SIG-M5 (cell line): ENCODE measurements at regions not wholly inside any gene's neighbourhood (a gene's known extent, or its start where the extent isn't known, plus 50 kb on each side); places are given as distances from the start of the nearest gene placed in this dataset.
"Not testable (repeated sequence)": the region's sequence is repeated elsewhere in the genome, so short reads cannot be mapped to it uniquely, and the experiment has no call there.

Source experiments
- DNase-seq: peaks from one replicate; lab custom pipeline; 2025; lab: John Stamatoyannopoulos, UW

DNA sequence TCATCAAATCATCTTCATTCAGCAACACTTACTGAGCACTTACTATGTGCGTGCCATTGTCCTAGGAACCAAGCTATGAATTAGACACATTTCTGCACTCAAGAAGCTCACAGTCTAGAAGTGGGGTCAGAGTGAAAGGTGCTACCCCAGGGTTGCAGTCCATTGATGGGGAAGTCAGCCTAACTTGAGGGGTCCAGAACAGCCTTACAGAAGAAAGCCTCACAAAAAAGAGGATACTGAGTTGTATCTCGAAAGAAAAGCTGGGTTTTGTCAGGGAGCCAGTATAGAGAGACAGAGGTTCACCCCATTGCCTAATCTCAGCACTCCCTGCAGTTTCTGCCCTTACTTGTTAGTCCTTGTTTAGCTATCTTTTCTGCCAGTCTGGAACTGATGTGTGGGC is 153.1 kb upstream of the JUN start:
- no peak for DNase-seq

DNA sequence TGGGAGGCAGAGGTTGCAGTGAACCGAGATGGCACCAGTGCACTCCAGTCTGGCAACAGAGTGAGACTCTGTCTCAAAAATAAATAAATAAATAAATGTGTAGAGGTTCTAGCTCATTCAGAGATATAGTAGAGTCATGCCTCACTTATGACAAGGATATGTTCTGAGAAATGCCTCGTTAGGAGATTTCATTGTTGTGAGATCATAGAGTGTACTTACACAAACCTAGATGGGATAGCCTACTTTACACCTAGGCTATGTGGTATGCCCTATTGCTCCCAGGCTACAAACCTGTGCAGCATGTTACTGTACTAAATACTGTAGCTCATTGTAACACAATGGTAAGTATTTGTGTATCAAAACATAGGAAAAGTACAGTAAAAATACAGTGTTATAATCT is 155.3 kb upstream of the JUN start:
- no peak for DNase-seq

DNA sequence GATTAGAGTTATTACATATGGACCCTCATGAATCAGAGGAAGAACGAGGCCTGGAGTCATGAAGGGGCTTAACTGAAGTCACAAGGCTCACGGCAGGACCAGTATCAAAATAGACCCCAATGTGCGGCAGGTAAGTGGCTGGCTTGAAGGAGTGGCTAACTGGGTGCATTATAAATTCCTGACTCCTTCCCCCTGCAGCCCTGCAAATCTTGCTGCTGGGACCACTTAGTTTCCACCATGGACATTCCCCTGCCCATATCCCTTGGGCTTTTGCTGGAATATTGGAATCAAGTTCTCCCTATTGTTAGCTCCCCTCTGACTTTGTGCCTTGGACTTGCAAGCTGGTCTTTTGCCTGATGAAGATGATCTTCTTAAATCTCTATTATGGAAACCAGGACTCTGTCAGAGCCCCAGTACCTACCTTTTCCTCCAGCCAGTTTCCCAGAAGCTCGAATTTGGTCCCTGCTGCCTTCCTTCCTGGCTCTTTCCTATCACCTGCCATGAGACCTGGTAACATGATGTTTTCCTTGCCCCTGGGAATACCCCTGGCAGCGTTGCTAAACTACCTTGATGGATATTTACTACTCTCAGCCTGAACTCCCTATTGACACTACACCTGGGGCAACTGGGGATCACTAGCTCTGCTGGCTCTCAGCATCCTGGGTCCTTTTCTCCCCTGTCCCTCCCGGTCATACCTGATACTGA is 156.0 kb upstream of the JUN start:
- no peak for DNase-seq

DNA sequence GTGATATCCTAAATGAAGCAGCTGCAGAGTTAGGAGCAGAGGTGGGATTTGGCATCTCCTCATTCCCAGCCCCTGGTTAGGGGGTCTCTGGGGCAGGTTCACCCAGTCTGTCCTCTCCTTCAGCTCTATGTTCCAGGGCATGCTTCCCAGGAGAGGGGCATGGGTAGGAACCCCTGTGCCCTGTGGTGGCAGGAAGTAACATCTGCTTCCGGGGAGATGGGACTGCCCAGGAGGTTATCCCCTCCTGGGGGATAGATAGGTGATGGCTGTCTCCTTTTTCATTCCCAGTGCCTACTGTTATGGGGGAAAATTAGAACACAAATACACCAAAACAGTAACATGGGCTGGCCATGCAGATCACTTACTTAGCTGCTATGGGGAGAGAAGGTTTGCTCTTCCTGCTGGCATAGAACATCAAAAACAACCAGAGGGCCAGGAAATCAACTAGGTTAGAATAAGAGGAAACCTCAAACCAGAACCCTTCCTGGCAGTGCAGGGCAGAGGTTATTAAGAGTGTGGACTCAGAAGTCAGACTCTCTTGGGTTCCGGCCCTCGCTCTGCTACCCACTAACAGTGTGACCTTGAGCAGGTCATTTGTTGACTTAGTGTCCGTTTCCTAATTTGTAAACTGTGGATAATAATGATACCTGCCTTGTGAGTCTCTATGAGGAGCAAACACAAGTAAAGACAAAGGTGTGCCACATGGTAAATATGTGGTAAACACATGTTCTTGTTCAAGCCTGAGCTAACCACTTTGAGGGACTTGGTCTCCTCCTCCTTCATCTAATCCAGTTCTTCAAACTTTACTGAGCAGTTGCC is 157.8 kb upstream of the JUN start:
- no peak for DNase-seq

DNA sequence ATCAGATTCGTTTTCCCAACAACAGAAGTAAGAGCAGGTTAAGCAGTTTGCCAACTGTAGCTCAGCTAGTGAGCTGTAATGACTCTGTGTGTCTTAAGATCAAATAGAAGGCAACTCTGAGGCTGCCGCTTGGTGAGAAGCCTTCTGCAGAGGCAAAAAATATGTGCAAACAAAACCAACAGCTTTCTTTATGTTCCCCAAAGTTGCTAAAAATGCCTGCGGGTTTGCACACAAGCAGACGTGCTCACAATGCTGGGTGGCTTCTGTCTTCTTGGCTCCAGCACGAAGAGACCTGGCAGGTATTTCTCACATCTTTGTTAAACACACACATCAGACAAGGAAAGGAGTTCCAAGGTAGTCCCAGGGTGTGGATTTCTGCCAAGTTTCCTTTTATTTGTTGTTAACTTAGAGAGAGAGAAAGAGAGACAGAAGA is 158.9 kb upstream of the JUN start:
- no peak for DNase-seq

DNA sequence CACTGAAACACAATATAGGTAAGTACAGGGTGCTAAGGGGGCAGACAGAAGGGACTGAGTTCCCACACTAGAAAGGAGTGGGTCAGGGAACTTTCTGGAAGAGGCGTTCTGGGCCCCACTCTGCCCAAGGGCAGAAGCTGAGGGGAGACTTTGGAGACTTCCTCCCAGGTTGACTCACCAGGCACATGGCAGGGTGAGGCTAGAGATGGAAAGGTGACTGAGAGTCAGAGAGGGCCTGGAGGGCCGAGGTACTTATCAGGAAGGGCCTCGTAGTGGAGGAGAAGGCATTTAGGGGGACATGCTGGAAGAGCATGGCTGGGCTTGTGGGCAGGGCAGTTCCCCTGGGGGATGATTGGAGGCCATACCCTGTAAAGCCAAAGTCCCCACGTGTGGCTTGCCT is 159.9 kb upstream of the JUN start:
- DNase-seq = no peak

DNA sequence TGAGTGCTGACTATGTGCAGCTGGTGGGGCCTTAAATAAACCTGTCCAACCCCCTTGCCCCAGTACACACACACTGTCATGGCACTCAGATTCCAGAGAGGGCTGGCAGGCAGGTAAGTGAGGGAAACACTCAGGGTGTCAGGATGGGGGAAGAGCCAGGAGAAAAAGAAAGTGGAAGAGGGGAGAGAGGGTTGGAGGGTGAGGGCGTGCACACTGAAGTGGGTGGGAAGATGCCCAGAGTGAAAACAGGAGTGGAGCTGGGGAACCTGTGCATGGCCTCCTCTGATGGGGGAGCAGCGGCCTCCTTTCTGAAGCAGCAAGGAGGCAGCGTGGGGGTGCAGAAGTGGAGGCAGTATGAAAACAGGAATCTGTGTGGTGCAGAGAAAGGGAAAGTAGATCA is 160.6 kb upstream of the JUN start:
- no peak for DNase-seq

DNA sequence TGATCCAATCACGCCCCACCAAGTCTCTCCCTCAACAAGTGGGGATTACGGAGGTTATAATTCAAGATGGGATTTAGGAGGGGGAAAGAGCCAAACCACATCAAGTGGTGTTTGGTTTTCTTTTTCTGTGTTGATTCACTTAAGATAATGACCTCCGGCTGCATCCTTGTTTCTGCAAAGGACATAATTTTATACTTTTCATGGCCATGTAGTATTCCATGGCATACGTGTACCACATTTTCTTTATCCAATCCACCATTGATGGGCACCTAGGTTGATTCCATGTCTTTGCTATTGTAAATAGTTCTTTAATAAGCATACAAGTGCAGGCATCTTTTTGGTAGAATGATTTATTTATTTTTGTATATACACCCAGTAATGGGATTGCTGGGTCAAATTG is 162.5 kb upstream of the JUN start:
- no peak for DNase-seq

DNA sequence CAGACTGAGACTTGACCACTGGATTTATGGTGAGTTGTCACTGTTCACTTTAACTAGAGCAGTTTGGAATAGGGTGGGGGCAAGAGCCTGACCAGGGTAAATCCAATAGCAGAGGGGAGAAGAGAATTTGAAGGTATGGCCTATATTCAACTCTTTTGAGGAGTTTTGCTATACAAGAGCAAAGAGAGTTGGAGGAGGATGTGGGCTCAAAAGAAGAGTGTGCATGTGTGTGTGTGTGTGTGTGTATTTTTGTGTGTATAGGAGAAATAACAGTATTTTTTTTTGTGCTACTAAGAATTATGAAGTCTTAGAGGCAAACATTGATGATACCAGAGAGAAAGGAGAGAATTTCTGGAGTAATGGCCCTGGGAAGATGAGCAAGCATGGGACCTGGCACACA is 164.8 kb upstream of the JUN start:
- no peak for DNase-seq

DNA sequence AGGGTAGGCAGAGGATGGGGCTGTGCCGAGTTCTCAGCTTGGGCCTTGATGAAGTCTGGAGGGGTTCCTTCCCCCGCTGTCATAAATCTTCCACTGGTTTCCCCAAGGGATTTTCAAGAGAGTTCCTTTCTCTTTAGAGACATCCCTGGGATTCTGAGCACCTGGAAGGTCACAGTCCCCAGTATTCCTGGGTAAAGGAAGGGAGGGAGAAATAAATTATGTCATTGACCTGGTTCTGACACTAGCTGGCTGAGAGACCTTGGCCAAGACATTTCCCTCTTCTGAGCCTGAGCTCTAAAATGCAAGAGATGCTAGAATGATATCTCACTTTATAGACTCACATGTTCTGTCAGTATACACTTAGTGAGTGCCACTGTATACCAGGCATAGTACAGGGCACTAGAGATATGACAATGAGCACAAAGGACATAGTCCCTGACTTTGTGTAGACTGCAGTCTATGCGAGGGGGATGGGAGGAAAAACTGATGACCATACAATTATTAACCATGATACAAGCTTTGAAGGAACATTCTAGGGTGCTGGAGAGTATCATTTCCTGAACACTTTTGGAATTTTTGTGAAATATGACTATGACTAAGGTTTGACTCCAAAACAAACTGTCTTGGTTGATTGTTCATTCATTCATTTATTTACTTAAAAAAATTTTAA is 165.8 kb upstream of the JUN start:
- no peak for DNase-seq

DNA sequence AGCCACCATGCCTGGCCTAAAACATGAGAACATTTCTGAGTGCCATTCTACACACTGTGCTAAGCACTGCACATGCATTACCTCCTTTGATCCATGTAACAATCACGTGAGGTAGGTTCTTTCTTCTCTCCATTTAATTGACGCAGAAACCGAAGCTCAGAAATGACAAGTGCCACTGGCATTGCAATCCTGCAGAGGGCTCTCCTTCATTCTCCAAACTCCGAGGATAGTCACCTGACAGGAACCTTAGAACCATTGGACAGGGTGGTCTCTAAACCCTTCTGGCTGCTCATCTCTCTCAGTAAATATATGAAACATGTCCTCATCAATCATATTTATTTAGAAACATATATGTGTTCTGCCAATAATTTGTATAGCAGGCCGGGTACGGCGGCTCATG is 167.1 kb upstream of the JUN start:
- DNase-seq = no peak

DNA sequence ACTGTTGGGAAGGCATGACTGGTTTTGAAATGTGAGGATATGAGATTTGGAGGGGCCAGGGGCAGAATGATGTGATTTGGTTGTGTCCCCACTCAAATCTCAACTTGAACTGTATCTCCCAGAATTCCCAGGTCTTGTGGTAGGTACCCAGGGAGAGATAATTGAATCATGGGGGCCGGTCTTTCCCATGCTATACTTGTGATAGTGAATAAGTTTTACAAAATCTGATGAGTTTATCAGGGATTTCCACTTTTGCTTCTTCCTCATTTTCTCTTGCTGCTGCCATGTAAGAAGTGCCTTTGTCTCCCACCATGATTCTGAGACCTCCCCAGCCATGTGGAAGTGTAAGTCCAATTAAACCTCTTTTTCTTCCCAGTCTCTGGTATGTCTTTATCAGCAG is 170.1 kb upstream of the JUN start:
- not testable (repeated sequence) for DNase-seq

DNA sequence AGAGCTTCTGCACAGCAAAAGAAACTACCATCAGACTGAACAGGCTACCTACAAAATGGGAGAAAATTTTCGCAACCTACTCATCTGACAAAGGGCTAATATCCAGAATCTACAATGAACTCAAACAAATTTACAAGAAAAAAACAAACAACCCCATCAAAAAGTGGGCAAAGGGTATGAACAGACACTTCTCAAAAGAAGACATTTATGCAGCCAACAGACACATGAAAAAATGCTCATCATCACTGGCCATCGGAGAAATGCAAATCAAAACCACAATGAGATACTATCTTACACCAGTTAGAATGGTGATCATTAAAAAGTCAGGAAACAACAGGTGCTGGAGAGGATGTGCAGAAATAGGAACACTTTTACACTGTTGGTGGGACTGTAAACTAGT is 179.4 kb upstream of the JUN start:
- DNase-seq = not testable (repeated sequence)

DNA sequence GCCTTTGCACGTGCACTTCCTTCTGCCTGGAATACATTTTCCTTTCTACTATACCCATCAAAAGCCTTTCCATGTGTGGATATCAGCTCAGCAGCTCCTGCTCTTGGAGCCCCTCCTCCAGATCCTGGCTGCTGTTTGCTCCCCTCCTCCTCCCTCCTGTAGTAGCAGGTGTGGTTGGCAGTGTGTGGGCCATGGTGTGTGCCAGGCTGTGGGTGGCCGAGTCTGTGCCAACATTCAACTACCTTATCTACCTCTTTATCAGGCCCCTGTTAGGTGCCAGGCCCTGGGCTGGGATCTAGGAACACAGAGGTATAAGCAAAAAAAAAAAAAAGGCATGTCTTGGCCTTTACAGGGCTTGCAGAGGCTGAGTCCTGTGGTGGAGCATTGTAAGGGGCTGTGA is 180.6 kb upstream of the JUN start:
- DNase-seq = no peak

DNA sequence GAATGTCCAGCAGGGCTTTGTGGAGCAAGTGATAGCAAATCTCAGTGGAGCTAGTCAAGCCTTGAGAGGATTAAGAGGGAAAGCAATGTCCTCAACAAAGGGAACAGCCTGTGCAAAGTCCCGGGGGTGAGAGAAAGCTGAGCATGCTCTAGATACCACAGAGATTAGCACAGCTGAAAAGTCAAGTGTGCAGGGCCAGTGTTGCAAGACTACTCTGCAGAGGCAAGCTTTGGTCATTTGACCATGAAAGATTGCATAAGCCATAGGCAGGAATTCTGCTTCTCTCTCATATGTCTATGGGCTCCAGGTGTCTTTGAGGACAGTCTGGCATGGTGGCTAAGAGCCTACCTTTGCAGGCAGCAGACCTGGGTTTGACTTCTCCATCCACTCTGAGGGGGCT is 181.0 kb upstream of the JUN start:
- no peak for DNase-seq

DNA sequence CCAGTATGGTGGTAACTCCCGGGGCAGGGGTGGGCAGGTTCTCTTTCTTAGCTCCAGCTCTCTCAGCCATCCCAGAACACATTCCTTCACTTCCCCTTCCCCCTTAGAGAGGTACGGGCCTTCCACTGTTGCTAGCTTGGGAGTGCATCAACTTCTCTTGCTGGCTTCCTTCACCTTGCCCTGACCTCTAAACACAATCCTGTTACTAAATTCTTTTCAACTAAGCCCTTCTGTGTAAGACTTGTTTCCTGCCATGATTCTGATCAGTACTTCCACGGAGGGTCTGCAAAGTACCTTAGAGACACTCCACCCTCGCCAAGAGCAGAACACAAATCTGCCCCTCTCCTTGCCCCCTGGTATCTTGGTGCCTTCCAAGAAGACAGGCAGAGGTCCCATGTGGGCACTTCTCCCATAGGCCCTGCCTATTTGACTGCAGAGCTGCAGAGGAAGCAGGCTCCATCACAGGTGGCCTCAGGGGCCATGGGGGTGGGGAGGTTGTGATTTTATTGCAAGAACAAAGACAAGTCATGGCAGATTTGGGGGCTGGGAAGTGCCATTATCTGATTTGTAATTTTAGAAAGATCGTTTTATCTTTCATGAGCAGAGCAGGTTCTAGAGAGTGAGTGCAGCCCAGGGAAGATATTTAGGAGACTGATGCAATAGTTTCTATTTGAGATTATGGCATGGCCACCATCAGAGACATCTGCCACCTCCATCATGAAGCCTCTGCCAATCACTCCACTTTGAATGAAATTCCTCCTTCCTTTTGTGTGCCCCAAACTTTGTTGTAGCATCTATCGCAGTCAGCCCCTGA is 182.5 kb upstream of the JUN start:
- DNase-seq = no peak

DNA sequence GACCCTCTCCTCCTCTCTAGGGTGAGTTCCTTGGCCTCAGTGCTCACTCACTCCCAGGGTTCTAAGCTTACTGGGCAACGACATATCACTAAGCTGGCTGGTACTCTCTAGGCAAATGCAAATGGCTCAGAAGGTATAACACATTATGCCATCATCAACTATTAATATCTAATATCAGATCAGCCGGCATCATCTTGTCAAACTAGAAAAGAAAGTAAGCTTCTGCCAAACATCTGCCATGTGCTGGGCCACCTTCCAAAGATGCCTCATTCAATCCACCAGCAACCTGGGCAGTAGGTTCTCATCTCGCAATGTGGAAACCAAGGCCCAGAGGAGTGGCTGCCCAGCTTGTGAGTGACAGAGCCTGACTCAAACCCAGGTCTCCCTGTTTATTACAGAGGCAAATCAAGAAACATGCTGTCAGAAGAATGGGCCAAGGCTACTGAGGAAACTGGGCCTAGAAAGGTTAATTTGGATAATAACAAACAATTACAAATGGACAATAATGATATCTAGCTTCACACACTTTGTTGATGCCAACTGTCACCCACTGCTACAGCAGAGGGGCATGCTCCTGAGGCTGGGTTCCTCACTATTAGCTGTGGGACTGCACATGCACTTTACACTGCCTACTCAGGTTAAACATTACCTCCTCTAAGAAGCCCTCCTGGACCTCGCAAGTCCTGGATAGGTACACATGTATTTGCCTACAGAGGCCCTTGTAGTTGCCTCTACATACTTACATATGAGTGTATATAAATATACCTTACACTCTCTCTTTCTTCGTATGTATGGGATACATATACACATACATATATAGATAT is 183.3 kb upstream of the JUN start:
- DNase-seq = no peak

DNA sequence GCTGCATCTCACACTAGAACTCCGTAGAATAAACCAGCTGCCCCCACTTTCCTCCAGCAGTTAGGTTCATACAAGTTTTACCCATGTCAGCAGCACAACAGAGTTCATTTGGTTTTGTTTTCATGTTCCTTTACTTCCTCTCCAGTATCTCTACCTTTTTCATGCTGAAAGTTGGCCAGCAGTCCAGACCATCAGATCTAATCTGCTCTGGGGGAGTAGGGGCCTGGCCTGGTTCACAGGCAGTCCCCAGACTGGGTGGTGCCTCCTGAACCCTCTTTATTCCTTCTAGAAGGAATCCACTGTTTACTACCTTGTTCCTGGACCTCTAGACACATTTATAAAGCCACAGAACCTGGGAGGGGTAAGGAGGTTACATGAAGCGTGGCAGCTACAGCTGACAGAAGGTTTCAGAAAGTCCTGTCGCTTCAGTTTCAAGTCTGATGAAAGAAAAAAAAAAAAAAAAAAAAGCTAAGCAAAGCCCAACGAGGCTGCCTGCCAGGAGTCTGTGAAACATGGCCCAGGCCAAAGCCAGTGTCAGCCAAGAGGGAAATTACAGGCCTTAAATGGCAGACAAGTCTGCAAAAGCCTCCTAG is 184.6 kb upstream of the JUN start:
- no peak for DNase-seq

DNA sequence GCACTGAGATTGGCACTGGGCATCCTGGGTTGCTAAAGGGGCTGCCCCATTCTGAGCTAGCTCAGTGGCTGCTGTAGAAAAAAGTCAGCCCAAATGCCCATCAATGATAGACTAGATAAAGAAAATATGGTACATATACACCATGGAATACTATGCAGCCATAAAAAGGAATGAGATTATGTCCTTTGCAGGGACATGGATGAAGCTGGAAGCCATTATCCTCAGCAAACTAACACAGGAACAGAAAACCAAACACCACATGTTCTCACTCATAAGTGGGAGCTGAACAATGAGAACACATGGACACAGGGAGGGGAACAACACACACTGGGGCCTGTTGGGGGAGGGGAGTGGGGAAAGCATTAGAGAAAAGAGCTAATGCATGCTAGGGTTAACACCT is 185.3 kb upstream of the JUN start:
- DNase-seq = not testable (repeated sequence)

DNA sequence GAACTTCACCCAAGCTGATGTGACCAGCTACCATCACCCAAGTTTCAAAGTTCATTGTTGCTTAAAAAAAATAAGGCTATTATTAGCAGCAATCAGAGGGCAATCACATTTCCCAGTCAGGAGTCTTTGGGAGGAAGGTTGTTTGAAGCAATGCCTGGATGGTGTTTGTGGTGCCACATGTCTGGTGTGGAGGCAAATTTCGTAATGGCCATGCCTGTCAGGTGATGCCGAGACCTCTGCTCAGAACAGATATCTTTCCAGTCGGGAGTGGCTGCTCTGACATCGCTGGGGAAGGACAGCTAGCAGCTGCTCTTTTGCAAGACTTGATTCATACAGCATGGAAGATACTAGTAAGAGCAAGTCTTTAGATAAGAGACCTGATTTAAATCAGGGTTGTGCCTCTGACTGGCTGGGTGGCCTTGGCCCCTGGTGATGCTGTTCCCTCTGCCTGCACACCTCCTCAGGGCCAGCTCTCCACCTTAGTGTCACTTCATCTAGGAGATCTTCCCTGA is 187.8 kb upstream of the JUN start:
- DNase-seq = no peak

DNA sequence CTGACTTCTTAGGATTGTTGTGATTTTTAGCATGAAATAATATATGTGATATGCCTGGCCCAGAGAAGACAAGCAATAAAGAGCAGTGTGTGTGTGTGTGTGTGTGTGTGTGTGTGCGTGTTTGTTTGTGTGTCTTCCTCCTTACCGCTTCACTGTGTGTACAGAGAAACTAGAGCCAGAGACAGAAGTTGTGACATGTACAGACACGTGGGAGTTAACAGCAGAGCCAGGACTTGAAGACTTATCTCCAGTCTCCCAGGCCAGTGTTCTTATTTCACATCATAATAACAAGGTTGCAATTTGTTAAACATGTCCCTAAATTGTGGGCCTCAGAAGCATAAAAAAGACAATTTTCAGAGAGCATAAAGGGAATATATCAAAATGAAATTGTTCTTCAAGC is 192.0 kb upstream of the JUN start:
- no peak for DNase-seq
